Neuronal stem cell (in vitro differentiated cells): ENCODE measurements at regions not wholly inside any gene's neighbourhood (a gene's known extent, or its start where the extent isn't known, plus 50 kb on each side); places are given as distances from the start of the nearest gene placed in this dataset.
A peak's percentile ranks its signal among the peaks of the same experiment; 100 is the strongest.

Source experiments
- DNase-seq: peaks from one replicate; pipeline ENCODE4 v3.0.0-alpha.2; 2013; ENCODE audit warnings: low spot score
- H2AFZ ChIP-seq: one replicate; pipeline ENCODE4 v1.6.1; 2013; ENCODE audit warnings: mild to moderate bottlenecking, low read length, inconsistent platforms
- H2AK5ac ChIP-seq: 2 replicates; pipeline ENCODE4 v1.6.1; 2013; ENCODE audit warnings: low read depth, mild to moderate bottlenecking, inconsistent platforms, low read length, moderate library complexity, mixed read lengths
- H2BK120ac ChIP-seq: 2 replicates; pipeline ENCODE4 v1.6.1; 2013; ENCODE audit warnings: low read depth, mild to moderate bottlenecking, inconsistent platforms, low read length, moderate library complexity, mixed read lengths
- H2BK12ac ChIP-seq: one replicate; pipeline ENCODE4 v1.6.1; 2013; ENCODE audit warnings: low read length, inconsistent platforms
- H2BK15ac ChIP-seq: 2 replicates; pipeline ENCODE4 v1.6.1; 2013; ENCODE audit warnings: mild to moderate bottlenecking, low read length, inconsistent platforms, mixed read lengths
- H2BK5ac ChIP-seq: one replicate; pipeline ENCODE4 v1.6.1; 2013; ENCODE audit warnings: inconsistent platforms, mild to moderate bottlenecking, low read length, moderate library complexity
- H3K14ac ChIP-seq: one replicate; pipeline ENCODE4 v1.6.1; 2013; ENCODE audit warnings: low read length, inconsistent platforms
- H3K18ac ChIP-seq: 2 replicates; pipeline ENCODE4 v1.6.1; 2013; ENCODE audit warnings: low read length, inconsistent platforms
- H3K23ac ChIP-seq: 2 replicates; pipeline ENCODE4 v1.6.1; 2013; ENCODE audit warnings: low read depth, mild to moderate bottlenecking, mixed read lengths, low read length, inconsistent platforms; ENCODE audit not compliant: poor library complexity
- H3K27ac ChIP-seq: replicated peaks from 3 replicates; pipeline ENCODE4 v1.5.1; 2013; ENCODE audit warnings: low read length, inconsistent platforms
- H3K27me3 ChIP-seq, 3 experiments: 2 replicates each; pipeline ENCODE4 v1.6.1; 2013; ENCODE audit warnings: low read length in 3 of 3, mild to moderate bottlenecking in 2 of 3, inconsistent platforms in 1 of 3, low read depth in 1 of 3, mixed read lengths in 1 of 3, moderate library complexity in 1 of 3; ENCODE audit not compliant: control insufficient read depth in 3 of 3, insufficient read depth in 3 of 3
- H3K36me3 ChIP-seq, 2 donors: replicated peaks in 1 of 2; 2 replicates each; pipeline ENCODE4 v1.6.1; 2013; ENCODE audit warnings: low read length in 2 of 2; ENCODE audit not compliant: control insufficient read depth in 2 of 2, insufficient read depth in 2 of 2
- H3K4ac ChIP-seq: 2 replicates; pipeline ENCODE4 v1.6.1; 2013; ENCODE audit warnings: inconsistent platforms, mild to moderate bottlenecking, low read length, moderate library complexity
- H3K4me1 ChIP-seq, 2 donors: 1 replicate in 1 of 2; 2 replicates in 1 of 2; pipeline ENCODE4 v1.6.1; 2013; ENCODE audit warnings: low read length in 2 of 2, low read depth in 1 of 2; ENCODE audit not compliant: control insufficient read depth in 2 of 2, insufficient read depth in 1 of 2
- H3K4me2 ChIP-seq: one replicate; pipeline ENCODE4 v1.6.1; 2013; ENCODE audit warnings: mild to moderate bottlenecking, low read length, inconsistent platforms; ENCODE audit not compliant: insufficient read depth, poor library complexity, severe bottlenecking
- H3K4me3 ChIP-seq, 2 donors: 2 replicates each; pipeline ENCODE4 v1.5.1; 2013; ENCODE audit warnings: low read length in 2 of 2, mild to moderate bottlenecking in 2 of 2, inconsistent platforms in 1 of 2, moderate library complexity in 1 of 2
- H3K79me1 ChIP-seq: one replicate; pipeline ENCODE4 v1.6.1; 2013; ENCODE audit warnings: low read depth, mild to moderate bottlenecking, inconsistent platforms, low read length, moderate library complexity
- H3K9ac ChIP-seq: one replicate; pipeline ENCODE4 v1.6.1; 2013; ENCODE audit warnings: mild to moderate bottlenecking, low read depth, low read length, inconsistent platforms; ENCODE audit not compliant: poor library complexity
- H3K9me3 ChIP-seq, 2 donors: replicated peaks in 1 of 2; 2 replicates each; pipeline versions ENCODE3 to v1.6.1; 2013; ENCODE audit warnings: low read length in 2 of 2, mild to moderate bottlenecking in 2 of 2, inconsistent platforms in 1 of 2, low read depth in 1 of 2, mixed read lengths in 1 of 2, moderate library complexity in 1 of 2; ENCODE audit not compliant: control insufficient read depth in 2 of 2, insufficient read depth in 1 of 2
- H4K8ac ChIP-seq: one replicate; pipeline ENCODE4 v1.6.1; 2013; ENCODE audit warnings: low read depth, mild to moderate bottlenecking, inconsistent platforms, low read length, moderate library complexity
- H4K91ac ChIP-seq: one replicate; pipeline ENCODE4 v1.6.1; 2013; ENCODE audit warnings: low read length, low read depth, mild to moderate bottlenecking, inconsistent platforms; ENCODE audit not compliant: poor library complexity
- WGBS, 2 donors: extraction: QIAGEN DNeasy Blood & Tissue Kit; methylation state at CpG; one replicate each; pipeline ENCODE4 v1.1.7; 2013; ENCODE audit warnings: missing lambda C conversion rate in 2 of 2, mixed read lengths in 1 of 2; ENCODE audit not compliant: insufficient read length in 2 of 2, insufficient replicate concordance in 1 of 2; ENCODE audit errors: extremely low coverage in 2 of 2; 5-methylcytosine and 5-hydroxymethylcytosine counted together

GRCh38 chr17:33474789-33475188 lies 181.7 kb upstream of the ASIC2 start:
- H3K14ac ChIP-seq: no peak overlapping the region
- no peak for DNase-seq

GRCh38 chr17:33475594-33475993 lies 182.5 kb upstream of the ASIC2 start:
- H3K14ac ChIP-seq: no peak overlapping the region
- H3K27me3 ChIP-seq: no peaks in the 10 kb centered on the region
- H4K8ac ChIP-seq: no peak overlapping the region
- no peak overlapping the region for H2AFZ ChIP-seq
- H2AK5ac ChIP-seq: no peak overlapping the region
- no peak overlapping the region for H2BK120ac ChIP-seq
- H3K4me3 ChIP-seq: no peak overlapping the region
- no peak overlapping the region for H4K91ac ChIP-seq
- H3K27ac ChIP-seq: no peak overlapping the region
- no peak overlapping the region for H3K18ac ChIP-seq
- peaks cover 0 to 2% of the 10 kb centered on the region in 2 donors for H3K9me3 ChIP-seq
- H3K79me1 ChIP-seq: no peaks in the 10 kb centered on the region
- no peak overlapping the region for H3K23ac ChIP-seq
- H2BK12ac ChIP-seq: no peak overlapping the region
- no peak for DNase-seq
- no peaks in the 10 kb centered on the region for H3K4me1 ChIP-seq
- H3K4me2 ChIP-seq: no peak overlapping the region
- no peak overlapping the region for H3K9ac ChIP-seq
- H3K36me3 ChIP-seq: no peaks in the 10 kb centered on the region
- H2BK5ac ChIP-seq: no peak overlapping the region
- no CpG with 5 or more reads among the region's 7 CpGs for WGBS, 2 donors
- H2BK15ac ChIP-seq: no peak overlapping the region
- no peak overlapping the region for H3K4ac ChIP-seq

More at GRCh38 chr17:33474789-33475188, 181.7 kb upstream of the ASIC2 start:
- H3K9me3 ChIP-seq: peaks cover 0 to 2% of the 10 kb centered on the region in 2 donors
- no peak overlapping the region for H3K27ac ChIP-seq
- no peak overlapping the region for H2AK5ac ChIP-seq
- H3K4me3 ChIP-seq: peak overlapping the region in 1 of 2 donors; percentile 18
- H3K4me1 ChIP-seq: no peaks in the 10 kb centered on the region
- H2BK5ac ChIP-seq: no peak overlapping the region
- H2BK12ac ChIP-seq: no peak overlapping the region
- no peak overlapping the region for H2BK15ac ChIP-seq
- no peak overlapping the region for H3K4me2 ChIP-seq
- H2BK120ac ChIP-seq: no peak overlapping the region
- no CpG with 5 or more reads among the region's 5 CpGs for WGBS, 2 donors
- H3K27me3 ChIP-seq: no peaks in the 10 kb centered on the region
- no peaks in the 10 kb centered on the region for H3K36me3 ChIP-seq
- H3K9ac ChIP-seq: no peak overlapping the region
- no peak overlapping the region for H3K4ac ChIP-seq
- H2AFZ ChIP-seq: no peak overlapping the region
- H4K8ac ChIP-seq: no peak overlapping the region
- no peak overlapping the region for H3K23ac ChIP-seq
- no peak overlapping the region for H4K91ac ChIP-seq
- no peaks in the 10 kb centered on the region for H3K79me1 ChIP-seq
- no peak overlapping the region for H3K18ac ChIP-seq

GRCh38 chr17:33481652-33482051 lies 188.6 kb upstream of the ASIC2 start:
- H3K18ac ChIP-seq: no peak overlapping the region
- H4K8ac ChIP-seq: no peak overlapping the region
- H3K36me3 ChIP-seq: no peaks in the 10 kb centered on the region
- no peak overlapping the region for H2AFZ ChIP-seq
- no peak overlapping the region for H3K4ac ChIP-seq
- DNase-seq: no peak
- H2BK15ac ChIP-seq: no peak overlapping the region
- H3K4me2 ChIP-seq: no peak overlapping the region
- H2BK120ac ChIP-seq: no peak overlapping the region
- no peak overlapping the region for H3K27ac ChIP-seq
- H3K23ac ChIP-seq: no peak overlapping the region
- no peak overlapping the region for H2BK5ac ChIP-seq
- H2BK12ac ChIP-seq: no peak overlapping the region
- H3K9ac ChIP-seq: no peak overlapping the region
- no CpG with 5 or more reads among the region's 4 CpGs for WGBS, 2 donors
- no peaks in the 10 kb centered on the region for H3K4me1 ChIP-seq
- no peak overlapping the region for H2AK5ac ChIP-seq
- no peak overlapping the region for H3K14ac ChIP-seq
- no peaks in the 10 kb centered on the region for H3K27me3 ChIP-seq
- H4K91ac ChIP-seq: no peak overlapping the region
- H3K9me3 ChIP-seq: peaks cover 0 to 4% of the 10 kb centered on the region in 2 donors
- no peak overlapping the region for H3K4me3 ChIP-seq
- no peaks in the 10 kb centered on the region for H3K79me1 ChIP-seq

GRCh38 chr17:33482636-33483035 lies 189.5 kb upstream of the ASIC2 start:
- no CpG with 5 or more reads among the region's 4 CpGs for WGBS, 2 donors

More at GRCh38 chr17:33482636-33483035, 189.5 kb upstream of the ASIC2 start:
- no peak overlapping the region for H2AK5ac ChIP-seq
- no peak overlapping the region for H3K27ac ChIP-seq
- H3K9me3 ChIP-seq: peaks cover 0 to 4% of the 10 kb centered on the region in 2 donors
- no peak overlapping the region for H4K91ac ChIP-seq
- H2BK12ac ChIP-seq: no peak overlapping the region
- no peak overlapping the region for H3K4me3 ChIP-seq
- no peak overlapping the region for H3K23ac ChIP-seq
- no peak overlapping the region for H3K9ac ChIP-seq
- no peak overlapping the region for H2BK5ac ChIP-seq
- H4K8ac ChIP-seq: no peak overlapping the region
- H3K18ac ChIP-seq: no peak overlapping the region
- no peak overlapping the region for H3K4me2 ChIP-seq
- H3K14ac ChIP-seq: no peak overlapping the region
- H3K4me1 ChIP-seq: no peaks in the 10 kb centered on the region
- no peaks in the 10 kb centered on the region for H3K27me3 ChIP-seq
- no peaks in the 10 kb centered on the region for H3K36me3 ChIP-seq
- no peak for DNase-seq
- H2BK120ac ChIP-seq: no peak overlapping the region
- no peak overlapping the region for H2BK15ac ChIP-seq
- H3K4ac ChIP-seq: no peak overlapping the region
- H3K79me1 ChIP-seq: no peaks in the 10 kb centered on the region
- no peak overlapping the region for H2AFZ ChIP-seq
